Putamen (tissue), 1 donor: ENCODE measurements at regions not wholly inside any gene's neighbourhood (a gene's known extent, or its start where the extent isn't known, plus 50 kb on each side); places are given as distances from the start of the nearest gene placed in this dataset.

Source experiments
- DNase-seq: peaks from one replicate; pipeline ENCODE4 v3.0.0-alpha.2; 2016; ENCODE audit warnings: low spot score

DNA sequence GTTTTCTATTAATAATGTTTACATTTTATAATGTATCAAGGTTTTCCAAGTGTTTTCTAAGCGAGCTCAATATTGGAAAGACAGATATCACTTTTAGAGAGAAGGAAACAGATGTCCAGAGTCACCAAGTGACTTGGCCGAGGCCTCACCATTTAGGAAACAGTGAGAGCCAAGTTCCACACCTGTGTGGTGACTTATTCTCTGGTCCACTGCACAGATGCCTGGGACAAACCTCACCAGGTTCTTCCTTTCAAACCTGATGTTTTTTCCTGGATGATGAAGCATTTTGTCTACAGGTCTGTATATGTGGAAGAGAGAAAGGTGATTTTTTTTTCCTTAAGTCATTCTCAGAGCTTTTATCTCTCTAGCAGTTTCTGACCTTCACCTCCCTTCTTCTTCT, 280.7 kb downstream of the LPIN1 start:
- DNase-seq: no peak

DNA sequence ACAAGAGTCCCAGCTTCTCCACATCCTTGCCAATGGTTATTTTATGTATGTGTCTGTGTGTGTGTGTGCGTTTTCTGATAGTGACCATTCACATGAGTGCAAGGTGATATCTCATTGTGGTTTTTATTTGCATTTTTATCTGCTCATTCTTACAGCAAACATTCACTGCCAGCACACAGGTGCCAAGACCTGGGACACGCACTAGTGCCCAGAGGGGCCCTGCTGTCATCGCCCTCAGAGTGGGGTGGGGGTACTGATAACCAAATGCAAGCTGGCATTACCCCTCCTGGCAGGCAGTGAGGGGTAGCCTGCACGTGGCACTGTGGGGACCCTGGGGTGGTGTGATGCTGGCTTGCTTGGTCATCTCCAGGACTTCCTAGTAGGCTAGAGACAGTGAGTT, 285.4 kb downstream of the LPIN1 start:
- no peak for DNase-seq

GRCh38 chr2:12032398-12032797, 286.0 kb downstream of the LPIN1 start:
- DNase-seq: no peak

DNA sequence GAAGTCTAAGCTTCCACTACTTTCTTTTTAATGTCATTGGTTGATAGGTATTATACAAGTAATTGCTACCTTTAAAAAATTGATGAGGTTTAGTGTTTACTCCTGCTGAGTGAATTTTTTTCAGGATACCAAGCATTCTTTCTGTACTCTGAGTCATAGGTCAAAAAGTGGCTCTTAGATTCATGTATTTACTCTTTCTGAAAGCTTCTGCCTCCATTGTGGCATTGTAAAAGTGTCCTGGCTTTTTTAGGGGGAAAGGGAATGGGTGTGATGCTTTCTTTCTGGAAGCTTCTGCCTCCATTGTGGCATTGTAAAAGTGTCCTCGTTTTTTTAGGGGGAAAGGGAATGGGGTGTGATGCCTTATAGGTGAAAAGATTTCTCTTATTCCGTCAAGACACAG, 286.5 kb downstream of the LPIN1 start:
- no peak for DNase-seq

DNA sequence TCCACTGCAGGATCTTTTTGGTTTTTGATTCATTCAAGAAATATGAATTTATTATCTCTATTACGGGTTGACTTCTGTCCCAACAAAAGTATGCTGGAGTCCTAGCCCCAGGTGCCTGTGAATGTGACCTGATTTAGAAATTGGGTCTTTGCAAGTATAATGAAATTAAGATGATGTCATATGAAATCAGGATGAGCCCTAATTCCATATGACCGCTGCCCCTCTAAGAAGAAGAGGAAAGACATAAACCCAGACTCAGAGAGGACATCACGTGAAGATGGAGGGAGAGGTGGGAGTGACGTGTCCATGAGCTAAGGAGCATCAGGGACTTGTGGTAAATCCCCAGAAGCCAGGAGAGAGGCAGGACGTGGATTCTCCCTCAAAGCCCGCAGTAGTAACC, 287.1 kb downstream of the LPIN1 start:
- DNase-seq: no peak

DNA sequence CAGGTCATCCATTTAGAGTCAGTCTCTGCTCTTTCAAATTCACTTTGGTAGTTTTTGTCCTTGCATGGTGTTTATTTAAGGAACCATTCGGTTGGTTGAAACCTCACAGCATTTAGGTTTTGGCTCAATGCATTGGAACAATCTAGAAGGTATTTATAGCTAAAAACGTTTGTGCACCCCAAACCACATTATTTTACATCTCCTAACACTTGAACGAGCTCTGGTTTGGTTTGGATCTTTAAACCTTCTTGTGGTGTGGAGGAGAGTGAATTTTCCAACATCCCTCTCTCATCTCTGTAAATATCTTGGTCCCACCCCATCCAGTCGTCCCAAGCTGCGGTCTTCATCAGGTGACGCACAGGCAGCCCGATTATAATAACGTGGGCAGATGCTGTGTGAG, 287.9 kb downstream of the LPIN1 start:
- DNase-seq: no peak

DNA sequence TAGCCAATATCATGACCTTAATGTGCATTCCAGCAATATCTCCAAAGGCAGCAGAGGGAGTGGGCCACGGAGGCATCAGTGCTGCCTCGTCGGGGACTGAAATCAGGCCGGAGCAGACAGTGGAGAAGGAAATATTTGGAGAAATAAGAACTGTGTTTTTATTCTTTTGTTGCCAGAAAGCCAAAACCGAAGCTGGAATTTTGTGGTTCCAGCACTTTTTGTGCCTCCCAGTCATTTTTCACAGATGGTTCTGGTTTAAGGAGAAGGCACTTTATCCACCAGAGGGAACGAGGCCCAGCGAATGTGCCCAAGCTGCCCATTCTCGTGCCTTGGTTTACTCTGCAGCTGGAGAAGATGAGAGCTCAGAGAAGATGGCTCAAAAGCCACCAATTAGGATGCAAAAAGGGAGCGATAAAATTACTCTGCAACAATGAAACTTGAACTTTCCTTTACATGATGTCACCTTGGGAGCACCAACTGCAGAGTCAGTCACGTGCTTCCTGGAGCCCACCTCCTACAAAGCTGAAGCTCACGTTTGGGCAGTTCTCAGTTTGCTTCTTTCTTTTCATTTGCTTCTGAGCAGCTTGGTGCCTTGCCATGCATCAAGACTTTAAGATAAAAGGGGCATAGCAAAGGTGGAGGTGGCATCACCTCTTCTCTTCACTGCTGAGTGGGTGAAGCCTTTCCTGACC, 288.7 kb downstream of the LPIN1 start:
- no peak for DNase-seq

- DNase-seq: no peak
These were observed 289.7 kb downstream of the LPIN1 start for GRCh38 chr2:12035956-12036639.

GRCh38 chr2:12036640-12036983, 290.2 kb downstream of the LPIN1 start:
- DNase-seq: no peak

DNA sequence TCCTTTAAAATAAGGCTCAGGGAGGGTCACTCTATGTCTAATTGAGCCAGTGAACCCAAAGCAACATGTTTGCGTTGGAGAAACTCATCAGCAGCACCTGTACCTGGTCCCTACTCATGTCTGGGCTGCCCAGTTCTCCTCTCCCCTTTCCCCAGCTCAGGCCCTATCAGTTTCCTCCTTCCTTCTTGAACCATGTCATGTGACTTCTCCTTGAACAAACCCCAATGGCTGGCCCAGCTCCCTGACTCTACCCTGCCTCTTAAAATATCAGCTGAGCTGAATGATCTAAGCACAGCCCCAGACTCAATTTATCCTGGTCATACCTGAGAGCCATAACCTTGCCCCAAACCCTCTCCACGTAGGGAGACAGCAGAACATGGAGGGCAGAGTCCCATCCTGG, 290.9 kb downstream of the LPIN1 start:
- DNase-seq: no peak

- no peak for DNase-seq
These were observed 294.8 kb downstream of the LPIN1 start for GRCh38 chr2:12041236-12041635.

- DNase-seq: no peak
These were observed 296.7 kb downstream of the LPIN1 start for GRCh38 chr2:12043131-12043530.

GRCh38 chr2:12044857-12045256, 298.4 kb downstream of the LPIN1 start:
- no peak for DNase-seq

- no peak for DNase-seq
These were observed 299.4 kb downstream of the LPIN1 start for GRCh38 chr2:12045864-12046291.

GRCh38 chr2:12046641-12047040, 300.2 kb downstream of the LPIN1 start:
- DNase-seq: no peak

GRCh38 chr2:12047761-12048160, 301.3 kb downstream of the LPIN1 start:
- no peak for DNase-seq

DNA sequence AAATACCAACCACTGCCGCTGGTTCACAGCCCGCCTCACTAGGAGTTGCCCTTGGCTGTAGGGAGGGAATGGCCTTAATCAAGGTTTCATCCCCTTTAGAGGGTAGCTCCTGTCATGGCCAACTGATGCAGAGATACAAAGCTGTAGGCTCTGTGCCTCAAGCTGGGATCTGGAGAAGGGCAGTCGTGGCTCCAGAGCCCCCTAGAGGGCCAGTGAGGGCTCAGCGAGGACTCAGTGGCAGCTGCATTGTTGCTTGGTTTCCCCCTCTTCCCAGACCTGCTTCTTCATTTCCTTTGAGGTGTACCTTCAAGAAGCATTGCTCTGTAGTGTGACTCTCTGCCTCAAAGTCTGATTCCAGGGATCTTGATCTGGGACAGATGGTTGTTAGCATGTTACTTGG, 302.1 kb downstream of the LPIN1 start:
- DNase-seq: no peak

- DNase-seq: no peak
These were observed 304.0 kb downstream of the LPIN1 start for GRCh38 chr2:12050396-12050795.

DNA sequence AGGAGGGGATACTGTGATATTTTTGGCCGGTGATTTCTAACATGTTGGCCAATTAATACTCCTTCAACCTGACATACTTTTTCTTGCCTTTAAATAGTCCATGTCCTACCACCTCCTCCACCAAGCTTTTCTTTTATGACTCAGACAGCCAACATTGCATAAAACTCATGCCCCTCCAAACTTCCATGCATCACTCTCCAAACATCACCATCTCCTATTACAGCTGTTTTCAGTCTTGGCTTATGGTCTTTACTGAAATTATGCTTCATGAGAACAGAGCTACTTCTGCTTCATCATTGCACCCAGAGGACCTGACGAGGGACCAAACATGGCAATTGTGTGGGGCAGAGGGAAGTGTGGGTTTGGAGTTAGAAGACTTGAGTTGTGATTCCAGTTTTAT, 305.4 kb downstream of the LPIN1 start:
- no peak for DNase-seq

DNA sequence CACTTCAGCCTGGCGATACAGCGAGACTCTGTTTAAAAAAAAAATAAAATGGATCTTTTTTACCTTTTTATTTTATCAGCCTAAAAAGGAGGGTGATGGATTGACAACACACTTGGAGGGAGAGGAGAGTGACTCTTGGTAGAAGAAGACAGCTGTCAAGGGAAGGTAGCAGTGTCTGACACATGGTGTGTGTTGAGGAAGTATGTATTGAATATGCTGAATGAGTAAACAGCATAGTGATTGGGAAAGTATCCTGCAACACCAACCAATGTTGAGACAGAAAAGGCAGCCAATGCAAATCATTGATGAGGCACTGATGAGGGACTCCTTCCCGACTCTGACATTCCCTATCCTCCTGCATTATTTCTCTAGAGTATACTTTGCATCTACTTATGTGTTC, 306.4 kb downstream of the LPIN1 start:
- no peak for DNase-seq

- DNase-seq: no peak
These were observed 308.7 kb downstream of the LPIN1 start for GRCh38 chr2:12054956-12055618.

DNA sequence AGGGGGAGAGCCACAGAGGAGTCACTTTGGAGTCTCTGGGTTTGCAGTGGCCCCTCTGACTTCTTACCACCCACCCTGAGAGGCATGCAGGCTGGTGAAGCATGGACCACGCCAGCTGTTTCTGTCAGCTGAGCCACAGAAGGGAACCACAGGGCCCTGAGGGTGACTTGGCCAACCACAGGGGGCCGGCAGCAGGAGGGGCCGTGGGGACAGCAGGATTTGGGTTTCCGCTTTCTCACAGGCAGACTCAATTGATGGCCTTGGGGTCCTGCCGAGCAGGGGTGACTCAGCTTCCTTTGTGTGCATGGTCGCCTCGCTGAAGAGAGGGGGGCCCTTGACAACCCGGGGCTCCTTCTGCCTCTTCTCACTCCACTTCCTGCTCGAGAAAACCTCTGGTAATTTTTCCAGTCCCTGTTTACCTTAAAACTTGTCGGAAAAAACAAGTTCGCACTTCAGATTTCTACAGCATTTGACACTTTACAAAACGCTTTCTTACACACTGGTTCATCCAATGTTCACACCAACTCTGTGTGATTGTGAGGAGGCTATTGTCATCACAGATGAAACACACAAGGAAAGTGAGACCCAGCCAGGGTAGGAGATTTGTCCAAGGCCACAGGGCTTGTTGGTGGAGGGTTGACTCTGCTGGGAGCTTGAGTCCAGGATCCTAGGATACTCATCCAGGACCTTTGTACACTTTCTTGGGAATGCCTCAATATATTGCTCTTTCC, 311.2 kb downstream of the LPIN1 start:
- no peak for DNase-seq
